ENCODE measurements at regions not wholly inside any gene's neighbourhood (a gene's known extent, or its start where the extent isn't known, plus 50 kb on each side); places are given as distances from the start of the nearest gene placed in this dataset.
"Not testable (repeated sequence)": the region's sequence is repeated elsewhere in the genome, so short reads cannot be mapped to it uniquely, and the experiment has no call there.

- no peak for DNase-seq (ENCODE audit: low read depth, low spot score)
Measured at GRCh38 chr6:4380881-4381281, 245.5 kb upstream of the ECI2 start.

DNA sequence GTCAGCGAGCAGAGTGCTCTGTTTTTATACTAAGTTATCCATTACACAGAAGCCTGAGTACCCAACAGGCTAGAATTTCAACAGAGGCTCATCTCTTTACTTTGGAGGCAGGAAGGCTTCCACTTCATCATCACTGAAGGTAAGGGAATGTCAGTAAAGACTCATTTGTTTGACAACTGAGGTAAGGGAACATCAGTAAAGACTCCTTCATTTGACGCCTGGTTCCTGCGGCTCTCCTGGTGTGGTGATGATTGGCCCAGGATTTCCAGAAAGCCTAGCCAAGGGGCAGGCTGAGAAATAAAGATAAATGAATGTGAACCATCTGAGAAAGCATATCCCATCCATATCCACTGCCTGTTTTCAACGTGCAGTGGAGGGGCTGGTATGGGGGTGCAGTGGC, 244.6 kb upstream of the ECI2 start:
- no peak for DNase-seq (ENCODE audit: low read depth, low spot score)

GRCh38 chr6:4378319-4378996, 243.1 kb upstream of the ECI2 start:
- no peak for DNase-seq (ENCODE audit: low read depth, low spot score)

GRCh38 chr6:4377603-4378002, 242.2 kb upstream of the ECI2 start:
- no peak for DNase-seq (ENCODE audit: low read depth, low spot score)

- DNase-seq (ENCODE audit: low read depth, low spot score): no peak
Measured at GRCh38 chr6:4374216-4374615, 238.8 kb upstream of the ECI2 start.

- DNase-seq (ENCODE audit: low read depth, low spot score): no peak
Measured at GRCh38 chr6:4372866-4373265, 237.5 kb upstream of the ECI2 start.

- DNase-seq (ENCODE audit: low read depth, low spot score): no peak
Measured at GRCh38 chr6:4371207-4371921, 236.0 kb upstream of the ECI2 start.

DNA sequence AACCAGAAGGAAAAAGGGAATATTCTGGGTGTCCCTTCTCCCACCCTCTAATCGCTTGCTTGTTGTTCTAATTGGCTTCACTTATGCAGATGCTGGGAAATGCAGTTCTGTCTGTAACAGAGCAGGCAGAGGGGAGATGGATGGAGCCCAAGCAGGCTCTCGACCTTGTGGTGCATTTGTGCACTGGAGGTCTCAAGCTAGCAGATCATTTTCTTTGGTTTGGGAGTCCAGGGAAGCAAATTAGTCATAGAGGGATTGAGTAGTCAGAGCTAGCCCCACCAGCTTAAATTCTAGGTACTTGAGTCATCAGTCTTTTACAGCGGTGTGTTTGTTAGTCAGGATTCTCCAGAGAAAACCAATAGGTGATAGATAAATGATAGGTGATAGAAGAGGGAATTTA, 234.7 kb upstream of the ECI2 start:
- no peak for DNase-seq (ENCODE audit: low read depth, low spot score)

DNA sequence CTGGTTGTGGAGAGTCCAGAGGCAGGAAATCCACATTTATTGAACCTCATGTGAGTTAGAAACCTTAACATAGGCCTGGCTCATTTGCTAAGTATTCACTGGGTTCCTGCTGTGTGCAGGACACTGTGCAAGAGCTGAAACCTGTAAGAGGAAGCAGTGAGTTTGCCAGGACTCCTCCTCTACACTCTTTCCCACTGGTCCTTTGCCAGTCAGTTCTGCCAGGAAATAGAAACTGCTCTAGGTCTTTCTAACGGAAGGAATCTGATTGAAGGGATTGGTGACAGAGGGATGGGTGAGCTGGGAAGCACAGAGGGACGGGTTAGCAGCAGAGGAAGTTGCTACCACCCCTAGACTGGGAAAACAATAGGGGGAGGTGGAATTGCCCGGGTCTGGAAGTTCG, 234.2 kb upstream of the ECI2 start:
- no peak for DNase-seq (ENCODE audit: low read depth, low spot score)

DNA sequence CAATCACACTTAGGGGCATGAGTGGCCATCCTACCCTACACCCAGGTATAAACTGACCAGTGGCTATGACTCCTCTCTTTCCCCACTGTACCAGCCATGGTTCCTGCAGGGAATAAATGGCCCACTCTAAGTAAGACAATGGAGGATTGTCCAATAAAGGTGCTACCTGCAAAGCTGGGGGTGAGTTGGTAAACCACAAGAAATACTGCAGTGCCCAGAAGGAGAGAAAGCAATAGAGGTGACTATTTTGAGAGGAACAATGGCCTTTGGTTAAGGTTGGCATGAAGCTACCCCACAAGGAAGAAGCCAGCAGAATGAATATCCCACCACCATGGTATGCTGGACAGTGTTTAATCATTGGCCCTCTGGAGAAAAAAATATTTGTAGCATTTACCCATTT, 233.3 kb upstream of the ECI2 start:
- no peak for DNase-seq (ENCODE audit: low read depth, low spot score)

DNA sequence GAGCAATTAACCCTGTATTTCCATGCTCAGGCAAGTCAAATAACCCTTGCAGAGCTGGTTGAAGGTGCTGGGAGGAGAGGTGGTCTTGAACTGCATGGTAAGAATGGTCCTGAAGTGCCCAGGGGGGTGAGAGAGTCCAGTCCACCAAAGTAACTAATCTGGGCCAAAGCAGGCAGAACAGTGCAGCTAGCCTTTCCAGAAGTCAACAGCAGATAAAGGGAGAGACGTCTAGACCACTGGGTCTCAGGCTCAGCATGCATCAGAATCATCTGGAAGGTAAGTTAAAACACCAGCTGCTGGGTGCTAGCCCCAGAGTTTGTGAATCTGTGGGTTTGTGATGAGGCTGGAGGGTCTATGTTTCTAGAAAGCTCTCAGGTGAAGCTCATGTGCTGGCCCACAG, 232.3 kb upstream of the ECI2 start:
- no peak for DNase-seq (ENCODE audit: low read depth, low spot score)

- DNase-seq (ENCODE audit: low read depth, low spot score): no peak
Measured at GRCh38 chr6:4366635-4367395, 231.4 kb upstream of the ECI2 start.

GRCh38 chr6:4365686-4366085, 230.3 kb upstream of the ECI2 start:
- DNase-seq (ENCODE audit: low read depth, low spot score): no peak

DNA sequence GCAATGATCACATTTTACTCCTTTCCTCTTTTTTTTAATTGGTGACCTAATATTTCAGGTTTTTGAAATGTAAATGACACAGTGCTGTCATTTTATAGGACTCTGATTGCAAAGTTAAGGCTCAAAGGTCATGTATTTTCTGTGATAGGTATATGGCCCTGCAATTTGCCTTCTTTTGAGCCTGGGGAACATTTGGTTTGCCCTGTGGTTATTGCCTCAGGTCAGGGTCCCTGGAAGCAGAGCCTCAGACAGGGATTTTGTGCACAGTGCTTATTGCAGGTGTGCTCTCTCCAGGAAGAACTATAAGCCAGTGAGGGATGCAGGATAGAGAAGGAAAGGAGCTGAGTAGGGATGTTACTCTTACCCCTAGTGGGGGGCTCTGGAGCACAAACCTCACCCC, 229.3 kb upstream of the ECI2 start:
- no peak for DNase-seq (ENCODE audit: low read depth, low spot score)

DNA sequence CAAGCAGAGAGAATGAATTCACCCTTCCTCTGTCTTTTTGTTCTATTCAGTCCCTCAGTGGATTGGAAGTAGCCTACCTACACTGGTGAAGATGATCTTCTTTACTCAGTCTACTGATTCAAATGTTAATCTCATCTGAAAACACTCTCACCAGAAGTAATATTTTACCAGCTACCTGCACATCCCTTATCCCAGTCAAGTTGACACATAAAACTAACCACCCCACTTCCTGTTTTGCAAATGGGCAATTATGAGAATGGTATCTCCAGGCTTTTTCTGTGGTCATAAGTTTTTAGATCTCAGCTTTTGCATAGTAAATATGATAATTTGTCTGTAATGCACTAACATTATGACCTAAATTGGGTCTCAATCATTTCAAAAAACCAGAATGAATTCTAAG, 228.8 kb upstream of the ECI2 start:
- no peak for DNase-seq (ENCODE audit: low read depth, low spot score)

GRCh38 chr6:4363656-4364055, 228.3 kb upstream of the ECI2 start:
- DNase-seq (ENCODE audit: low read depth, low spot score): no peak

- DNase-seq (ENCODE audit: low read depth, low spot score): no peak
Measured at GRCh38 chr6:4362326-4362725, 227.0 kb upstream of the ECI2 start.

DNA sequence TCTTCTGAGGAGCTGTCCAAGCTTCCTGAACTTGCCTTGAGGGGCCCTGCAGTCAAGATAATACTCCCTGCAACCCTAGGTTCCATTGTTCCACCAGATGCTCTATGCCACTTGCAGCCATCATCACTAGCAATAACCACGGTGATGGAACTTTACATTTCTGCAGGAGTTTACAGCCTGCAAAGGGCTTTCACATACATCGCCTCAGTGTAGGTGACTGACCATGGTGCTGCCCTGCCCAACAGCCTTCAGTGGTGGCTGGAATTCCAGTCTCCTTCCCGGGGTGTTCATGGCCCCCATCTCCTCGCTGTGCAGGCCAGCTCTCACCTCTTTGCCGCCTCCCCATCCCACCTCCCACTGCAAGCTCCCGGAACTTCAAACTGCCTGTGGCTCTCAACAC, 225.5 kb upstream of the ECI2 start:
- DNase-seq (ENCODE audit: low read depth, low spot score): no peak

GRCh38 chr6:4359108-4359730, 223.8 kb upstream of the ECI2 start:
- DNase-seq (ENCODE audit: low read depth, low spot score): no peak

DNA sequence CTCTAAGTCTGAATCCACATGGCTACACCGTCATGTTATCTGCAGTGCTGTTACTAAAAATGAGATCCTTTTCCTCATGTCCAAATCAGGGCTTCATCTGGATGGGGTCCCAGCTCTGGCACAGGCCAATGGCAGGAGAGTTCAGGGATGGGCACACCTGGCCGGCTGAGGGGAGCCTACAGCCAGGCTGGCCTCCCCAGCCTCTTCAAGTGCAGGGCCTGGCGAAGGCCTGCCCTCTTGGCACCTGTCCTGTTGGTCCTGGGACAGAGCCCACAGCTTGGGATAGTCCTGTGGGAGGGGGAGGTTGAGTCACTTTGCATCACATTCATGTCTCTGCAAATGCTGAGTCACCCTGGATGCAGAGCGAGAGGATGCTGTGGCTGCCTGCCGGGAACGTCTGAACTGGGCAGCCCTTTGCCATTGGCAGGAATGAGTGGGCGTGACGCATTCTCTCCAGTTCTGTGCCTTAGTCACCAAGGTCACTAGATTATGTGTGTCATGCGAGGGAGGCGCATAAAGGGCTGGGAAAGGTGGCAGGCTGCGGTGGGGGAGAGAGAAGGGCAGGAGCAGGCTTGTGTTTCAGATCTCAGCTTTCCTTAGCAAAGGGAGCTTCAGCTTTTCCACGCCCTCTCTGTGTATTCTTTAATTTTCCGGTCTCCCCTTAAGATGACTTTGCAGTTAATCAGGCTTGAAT, 223.2 kb upstream of the ECI2 start:
- peak; percentile 71 for DNase-seq (ENCODE audit: low read depth, low spot score)

GRCh38 chr6:4357660-4358152, 222.3 kb upstream of the ECI2 start:
- not testable (repeated sequence) for DNase-seq (ENCODE audit: low read depth, low spot score)
